Stomach (tissue), 4 donors: ENCODE measurements at regions not wholly inside any gene's neighbourhood (a gene's known extent, or its start where the extent isn't known, plus 50 kb on each side); places are given as distances from the start of the nearest gene placed in this dataset.

Source experiments
- POLR2A ChIP-seq, 4 donors: fragments of 450-650 bp; IDR thresholded peaks; one replicate each; pipeline ENCODE4 v1.6.1; 2016; ENCODE audit warnings: antibody characterized with exemption in 4 of 4, control low read depth in 2 of 4, mild to moderate bottlenecking in 1 of 4, moderate library complexity in 1 of 4
- TF ChIP-seq, protein P1 (sequence below), 7 experiments: fragments of 450-650 bp in 4 of 7; fragments of 200-600 bp in 3 of 7; sonication (generic) in 3 of 7; IDR thresholded peaks; one replicate each; pipeline ENCODE4 v1.5.1; 2016 to 2019; ENCODE audit warnings: antibody characterized with exemption in 7 of 7, control low read depth in 2 of 7, mild to moderate bottlenecking in 1 of 7

DNA sequence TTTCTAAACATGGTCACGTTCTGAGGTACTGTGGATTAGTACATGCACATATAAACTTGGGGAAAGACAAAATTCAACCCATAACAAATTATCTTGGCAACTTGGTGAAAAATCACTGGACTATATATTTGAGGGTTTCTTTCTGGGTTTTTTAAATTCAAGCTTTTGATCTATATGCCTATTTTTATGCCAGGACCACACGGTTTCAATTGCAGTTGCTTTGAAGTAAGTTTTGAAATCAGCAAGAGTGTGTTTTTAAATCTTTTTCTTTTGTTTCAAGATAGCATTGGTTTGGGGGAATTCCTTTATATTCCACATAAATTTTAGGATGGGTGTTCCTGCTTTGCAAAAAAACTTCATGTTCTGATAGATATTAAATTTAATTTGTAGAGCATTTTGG, 406.4 kb upstream of the VWC2 start:
- TF ChIP-seq, protein P1, sequence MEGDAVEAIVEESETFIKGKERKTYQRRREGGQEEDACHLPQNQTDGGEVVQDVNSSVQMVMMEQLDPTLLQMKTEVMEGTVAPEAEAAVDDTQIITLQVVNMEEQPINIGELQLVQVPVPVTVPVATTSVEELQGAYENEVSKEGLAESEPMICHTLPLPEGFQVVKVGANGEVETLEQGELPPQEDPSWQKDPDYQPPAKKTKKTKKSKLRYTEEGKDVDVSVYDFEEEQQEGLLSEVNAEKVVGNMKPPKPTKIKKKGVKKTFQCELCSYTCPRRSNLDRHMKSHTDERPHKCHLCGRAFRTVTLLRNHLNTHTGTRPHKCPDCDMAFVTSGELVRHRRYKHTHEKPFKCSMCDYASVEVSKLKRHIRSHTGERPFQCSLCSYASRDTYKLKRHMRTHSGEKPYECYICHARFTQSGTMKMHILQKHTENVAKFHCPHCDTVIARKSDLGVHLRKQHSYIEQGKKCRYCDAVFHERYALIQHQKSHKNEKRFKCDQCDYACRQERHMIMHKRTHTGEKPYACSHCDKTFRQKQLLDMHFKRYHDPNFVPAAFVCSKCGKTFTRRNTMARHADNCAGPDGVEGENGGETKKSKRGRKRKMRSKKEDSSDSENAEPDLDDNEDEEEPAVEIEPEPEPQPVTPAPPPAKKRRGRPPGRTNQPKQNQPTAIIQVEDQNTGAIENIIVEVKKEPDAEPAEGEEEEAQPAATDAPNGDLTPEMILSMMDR (IDR thresholded peaks at IDR 0.05) = no peak
- no peak for TF ChIP-seq POLR2A (IDR thresholded peaks at IDR 0.05)
